SK-N-MC (cell line): ENCODE measurements at regions not wholly inside any gene's neighbourhood (a gene's known extent, or its start where the extent isn't known, plus 50 kb on each side); places are given as distances from the start of the nearest gene placed in this dataset.

Experiments used
- EZH2 ChIP-seq: fragments of 200-600 bp; sonication (generic); IDR thresholded peaks from one replicate; pipeline ENCODE4 v1.6.1; 2017; ENCODE audit warnings: antibody characterized with exemption
- POLR2AphosphoS5 ChIP-seq: IDR thresholded peaks from 2 replicates; pipeline ENCODE4 v1.6.1; 2012; ENCODE audit warnings: mild to moderate bottlenecking, low read depth, low read length, borderline replicate concordance

- TF ChIP-seq EZH2 (no peak), POLR2AphosphoS5 (no peak)
These were observed 130.0 kb upstream of the STX18 start for GRCh38 chr4:4671774-4672349.
